Nephron progenitor cell (in vitro differentiated cells): ENCODE measurements at regions not wholly inside any gene's neighbourhood (a gene's known extent, or its start where the extent isn't known, plus 50 kb on each side); places are given as distances from the start of the nearest gene placed in this dataset.

Source experiments
- DNase-seq: peaks from one replicate; pipeline ENCODE4 v3.0.0; 2021
- H3K27ac Mint-ChIP-seq: 2 replicates; pipeline ENCODE4 v1.8.0; 2021; ENCODE audit warnings: mild to moderate bottlenecking, moderate library complexity, mixed read lengths
- H3K27me3 Mint-ChIP-seq: 2 replicates; pipeline ENCODE4 v1.8.0; 2021; ENCODE audit warnings: mild to moderate bottlenecking, low read depth, mixed read lengths; ENCODE audit not compliant: poor library complexity
- H3K36me3 Mint-ChIP-seq: 2 replicates; pipeline ENCODE4 v1.8.0; 2021; ENCODE audit warnings: low read depth, mixed read lengths
- H3K4me1 Mint-ChIP-seq: 2 replicates; pipeline ENCODE4 v1.8.0; 2021; ENCODE audit warnings: mixed read lengths
- H3K4me3 Mint-ChIP-seq: 2 replicates; pipeline ENCODE4 v1.8.0; 2021; ENCODE audit warnings: mild to moderate bottlenecking, moderate library complexity, mixed read lengths
- H3K9me3 Mint-ChIP-seq: 2 replicates; pipeline ENCODE4 v1.8.0; 2021; ENCODE audit warnings: mild to moderate bottlenecking, moderate library complexity, mixed read lengths
- TF ChIP-seq, protein P1 (sequence below): fragments of 200-600 bp; sonication (generic); IDR thresholded peaks from 2 replicates; pipeline ENCODE4 v1.5.0; 2021; ENCODE audit warnings: antibody characterized with exemption

DNA sequence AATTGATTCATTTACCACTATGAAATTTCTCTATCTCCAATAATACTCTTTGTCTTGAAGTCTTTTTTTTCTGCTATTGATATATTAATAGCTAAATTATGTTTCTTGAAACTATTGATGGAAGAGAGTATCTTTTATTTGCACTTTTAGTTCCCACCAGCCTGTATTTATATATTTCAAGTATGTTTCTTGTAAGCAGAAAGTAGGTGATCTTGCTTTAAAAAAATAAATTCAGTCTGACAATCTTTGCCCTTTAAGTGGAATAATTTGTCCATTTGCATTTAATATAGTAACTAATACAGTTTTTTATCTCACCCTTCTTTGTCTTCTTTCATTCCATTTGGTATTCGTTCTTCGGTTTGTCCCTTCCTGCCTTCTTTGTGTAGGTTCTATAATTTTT lies 790.5 kb downstream of the MCTP2 start:
- no peak overlapping the region for H3K27ac Mint-ChIP-seq
- TF ChIP-seq, protein P1, sequence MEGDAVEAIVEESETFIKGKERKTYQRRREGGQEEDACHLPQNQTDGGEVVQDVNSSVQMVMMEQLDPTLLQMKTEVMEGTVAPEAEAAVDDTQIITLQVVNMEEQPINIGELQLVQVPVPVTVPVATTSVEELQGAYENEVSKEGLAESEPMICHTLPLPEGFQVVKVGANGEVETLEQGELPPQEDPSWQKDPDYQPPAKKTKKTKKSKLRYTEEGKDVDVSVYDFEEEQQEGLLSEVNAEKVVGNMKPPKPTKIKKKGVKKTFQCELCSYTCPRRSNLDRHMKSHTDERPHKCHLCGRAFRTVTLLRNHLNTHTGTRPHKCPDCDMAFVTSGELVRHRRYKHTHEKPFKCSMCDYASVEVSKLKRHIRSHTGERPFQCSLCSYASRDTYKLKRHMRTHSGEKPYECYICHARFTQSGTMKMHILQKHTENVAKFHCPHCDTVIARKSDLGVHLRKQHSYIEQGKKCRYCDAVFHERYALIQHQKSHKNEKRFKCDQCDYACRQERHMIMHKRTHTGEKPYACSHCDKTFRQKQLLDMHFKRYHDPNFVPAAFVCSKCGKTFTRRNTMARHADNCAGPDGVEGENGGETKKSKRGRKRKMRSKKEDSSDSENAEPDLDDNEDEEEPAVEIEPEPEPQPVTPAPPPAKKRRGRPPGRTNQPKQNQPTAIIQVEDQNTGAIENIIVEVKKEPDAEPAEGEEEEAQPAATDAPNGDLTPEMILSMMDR: no peak
- H3K4me3 Mint-ChIP-seq: no peak overlapping the region
- H3K9me3 Mint-ChIP-seq: peaks cover 14% of the 10 kb centered on the region
- H3K4me1 Mint-ChIP-seq: peaks cover 33% of the 10 kb centered on the region
- peaks cover 6% of the 10 kb centered on the region for H3K36me3 Mint-ChIP-seq
- no peaks in the 10 kb centered on the region for H3K27me3 Mint-ChIP-seq
- DNase-seq: no peak

DNA sequence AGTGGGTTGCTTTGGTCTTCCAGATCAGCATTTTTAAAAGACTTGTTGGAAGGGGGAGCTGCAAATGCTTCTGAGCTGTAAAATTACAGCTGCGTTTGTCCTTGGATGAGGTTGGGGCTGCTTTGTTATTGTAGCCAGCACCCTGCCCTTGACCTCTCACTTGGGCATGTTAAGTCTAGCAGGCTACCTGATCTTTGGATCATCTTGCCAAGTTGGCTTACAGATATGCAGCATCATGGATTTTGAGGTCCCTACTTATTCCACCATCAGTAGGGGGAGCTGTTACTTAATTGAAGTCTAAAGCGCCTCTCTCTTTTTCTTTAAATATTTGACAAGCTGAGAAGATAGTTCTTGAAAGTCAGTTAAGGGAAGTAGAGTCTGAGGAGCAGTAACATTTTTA lies 793.0 kb downstream of the MCTP2 start:
- Mint-ChIP-seq H3K4me3 (no peak overlapping the region), H3K27ac (no peak overlapping the region), H3K36me3 (peaks cover 6% of the 10 kb centered on the region), H3K27me3 (no peaks in the 10 kb centered on the region), H3K4me1 (peaks cover 27% of the 10 kb centered on the region), H3K9me3 (peaks cover 14% of the 10 kb centered on the region)
- no peak for DNase-seq
- TF ChIP-seq, protein P1: peak; percentile 54

DNA sequence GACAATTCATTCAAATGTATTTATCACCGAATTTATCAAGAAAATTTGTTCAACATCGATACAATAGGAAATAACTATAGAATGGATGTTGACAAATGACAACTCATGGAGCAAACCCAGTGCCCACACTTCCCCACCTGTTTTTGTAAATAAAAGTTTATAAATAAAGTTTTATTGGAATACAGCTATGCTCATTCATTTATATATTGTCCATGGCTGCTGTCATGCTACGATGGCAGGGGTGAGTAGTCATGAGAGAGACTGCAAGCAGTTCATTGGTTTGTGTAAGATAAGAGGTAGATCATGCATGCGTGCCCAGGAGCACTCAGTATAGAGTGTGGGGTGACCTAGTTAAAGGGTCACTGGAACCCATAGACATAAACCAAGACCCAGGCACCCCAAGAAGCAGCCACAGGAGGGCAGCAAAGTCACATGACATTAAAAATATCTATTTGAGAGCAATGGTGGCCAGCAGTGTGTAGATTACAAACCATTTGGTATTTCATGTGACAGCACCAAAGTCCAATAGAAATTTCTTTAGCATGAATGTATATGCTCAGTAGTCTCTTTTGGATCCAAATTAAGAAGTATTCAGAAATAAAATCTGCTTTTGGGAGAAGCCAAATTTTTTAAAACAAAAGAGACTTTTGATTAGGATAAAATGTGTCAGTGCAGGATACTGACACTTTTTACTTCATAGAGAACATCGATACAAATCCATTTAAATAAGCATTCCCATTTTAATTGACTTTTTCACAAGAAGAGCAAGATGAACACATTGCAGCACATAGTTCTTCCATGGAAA lies 794.8 kb downstream of the MCTP2 start:
- DNase-seq: peak; percentile 78
- Mint-ChIP-seq H3K4me1 (peaks cover 27% of the 10 kb centered on the region), H3K9me3 (peaks cover 19% of the 10 kb centered on the region), H3K27ac (no peak overlapping the region), H3K27me3 (no peaks in the 10 kb centered on the region), H3K36me3 (peaks cover 10% of the 10 kb centered on the region), H3K4me3 (no peak overlapping the region)
- TF ChIP-seq, protein P1: peak; percentile 86

DNA sequence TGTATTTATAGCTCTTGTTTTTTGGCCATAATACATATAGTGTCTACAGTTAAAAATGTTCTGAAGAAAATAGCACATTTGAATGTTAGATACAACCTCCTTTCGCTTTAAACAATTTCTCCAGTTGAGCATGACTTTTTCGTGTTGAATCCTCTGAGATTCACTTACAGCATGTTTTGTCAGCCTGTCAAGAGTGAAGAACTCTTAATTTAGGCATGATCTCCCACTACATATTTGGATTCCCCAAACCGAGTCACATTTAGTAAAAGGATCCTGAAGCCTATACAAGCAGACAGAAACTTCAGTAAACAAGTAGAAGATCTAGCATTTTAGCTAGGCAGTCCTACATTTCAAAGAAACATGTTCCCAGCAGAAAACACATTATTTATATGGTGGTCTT lies 796.6 kb downstream of the MCTP2 start:
- Mint-ChIP-seq H3K36me3 (peaks cover 15% of the 10 kb centered on the region), H3K27me3 (no peaks in the 10 kb centered on the region), H3K27ac (no peak overlapping the region), H3K4me3 (no peak overlapping the region), H3K4me1 (peaks cover 36% of the 10 kb centered on the region), H3K9me3 (peaks cover 21% of the 10 kb centered on the region)
- no peak for DNase-seq
- TF ChIP-seq, protein P1: no peak

DNA sequence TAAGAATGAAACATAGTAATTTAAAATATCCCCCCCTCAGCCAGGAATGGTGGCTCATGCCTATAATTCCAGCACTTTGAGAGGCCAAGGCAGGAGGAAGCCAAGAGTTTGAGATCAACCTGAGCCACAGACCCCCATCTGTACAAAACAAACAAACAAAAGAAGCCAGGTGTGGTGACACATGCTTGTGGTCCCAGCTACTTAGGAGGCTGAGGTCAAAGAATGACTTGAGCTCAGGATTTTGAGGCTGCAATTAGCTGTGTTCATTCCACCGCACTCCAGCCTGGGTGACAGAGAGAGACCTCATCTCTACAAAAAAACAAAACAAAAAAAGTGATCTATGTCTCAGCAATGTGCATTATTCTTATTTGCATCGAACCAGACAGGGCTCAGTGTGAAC lies 800.8 kb downstream of the MCTP2 start:
- Mint-ChIP-seq H3K9me3 (peaks cover 41% of the 10 kb centered on the region), H3K36me3 (peaks cover 30% of the 10 kb centered on the region), H3K27ac (no peak overlapping the region), H3K4me1 (peaks cover 30% of the 10 kb centered on the region), H3K27me3 (peaks cover 4% of the 10 kb centered on the region), H3K4me3 (no peak overlapping the region)
- no peak for DNase-seq
- TF ChIP-seq, protein P1: no peak

DNA sequence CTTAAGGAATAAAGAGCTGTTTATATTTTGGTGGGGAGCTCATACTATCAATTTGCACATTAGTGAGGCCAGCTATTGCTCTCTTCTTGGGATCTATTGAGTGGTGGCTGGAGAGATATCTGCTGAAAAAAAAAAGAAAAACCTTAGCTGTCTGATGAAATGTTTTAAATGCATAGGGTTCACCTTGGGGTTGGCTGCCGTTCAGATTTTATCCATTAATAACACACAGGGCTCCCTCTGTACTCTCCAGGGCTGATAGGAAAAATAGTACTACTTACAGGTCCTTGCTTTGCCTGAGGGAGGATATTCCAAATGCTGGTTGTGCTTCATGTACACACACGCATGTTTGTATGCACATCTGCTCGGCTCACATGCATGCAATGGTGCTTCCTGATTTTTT lies 803.7 kb downstream of the MCTP2 start:
- TF ChIP-seq, protein P1: no peak
- H3K4me3 Mint-ChIP-seq: no peak overlapping the region
- peaks cover 59% of the 10 kb centered on the region for H3K9me3 Mint-ChIP-seq
- H3K4me1 Mint-ChIP-seq: peaks cover 21% of the 10 kb centered on the region
- H3K36me3 Mint-ChIP-seq: peaks cover 42% of the 10 kb centered on the region
- H3K27me3 Mint-ChIP-seq: peaks cover 6% of the 10 kb centered on the region
- no peak for DNase-seq
- H3K27ac Mint-ChIP-seq: peak overlapping the region; percentile 85
